ENCODE measurements at regions not wholly inside any gene's neighbourhood (a gene's known extent, or its start where the extent isn't known, plus 50 kb on each side); places are given as distances from the start of the nearest gene placed in this dataset.

DNA sequence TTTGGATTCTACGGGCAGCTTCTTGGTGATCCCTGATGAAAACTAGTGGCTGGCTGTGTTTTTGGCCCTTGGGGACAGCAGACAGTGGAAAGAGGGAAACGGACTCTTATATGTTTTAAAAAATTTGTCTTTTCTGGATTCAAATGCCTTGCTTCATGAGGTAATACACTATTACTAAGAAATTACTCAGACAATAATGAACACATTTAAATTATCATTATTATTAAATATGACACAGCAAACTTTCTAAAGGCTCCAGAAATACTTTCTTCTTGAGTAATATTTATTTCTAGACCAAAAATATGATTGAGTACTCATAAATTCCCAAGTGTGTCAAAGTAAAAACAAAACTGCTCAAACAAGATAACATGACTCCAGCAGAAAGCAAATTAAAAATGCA, 520.7 kb upstream of the AADAT start:
- no peak for DNase-seq (ENCODE audit: low read depth, low spot score)
- TF ChIP-seq, protein P1, sequence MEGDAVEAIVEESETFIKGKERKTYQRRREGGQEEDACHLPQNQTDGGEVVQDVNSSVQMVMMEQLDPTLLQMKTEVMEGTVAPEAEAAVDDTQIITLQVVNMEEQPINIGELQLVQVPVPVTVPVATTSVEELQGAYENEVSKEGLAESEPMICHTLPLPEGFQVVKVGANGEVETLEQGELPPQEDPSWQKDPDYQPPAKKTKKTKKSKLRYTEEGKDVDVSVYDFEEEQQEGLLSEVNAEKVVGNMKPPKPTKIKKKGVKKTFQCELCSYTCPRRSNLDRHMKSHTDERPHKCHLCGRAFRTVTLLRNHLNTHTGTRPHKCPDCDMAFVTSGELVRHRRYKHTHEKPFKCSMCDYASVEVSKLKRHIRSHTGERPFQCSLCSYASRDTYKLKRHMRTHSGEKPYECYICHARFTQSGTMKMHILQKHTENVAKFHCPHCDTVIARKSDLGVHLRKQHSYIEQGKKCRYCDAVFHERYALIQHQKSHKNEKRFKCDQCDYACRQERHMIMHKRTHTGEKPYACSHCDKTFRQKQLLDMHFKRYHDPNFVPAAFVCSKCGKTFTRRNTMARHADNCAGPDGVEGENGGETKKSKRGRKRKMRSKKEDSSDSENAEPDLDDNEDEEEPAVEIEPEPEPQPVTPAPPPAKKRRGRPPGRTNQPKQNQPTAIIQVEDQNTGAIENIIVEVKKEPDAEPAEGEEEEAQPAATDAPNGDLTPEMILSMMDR (IDR thresholded peaks at IDR 0.05; ENCODE audit: low read depth, low read length) = no peak
- H3K4me3 ChIP-seq (ENCODE audit: low read depth, low read length) = no peak overlapping the region
- in situ Hi-C loops (cut with HindIII; ENCODE audit: low sequenced_read_pairs) = no loop called here

DNA sequence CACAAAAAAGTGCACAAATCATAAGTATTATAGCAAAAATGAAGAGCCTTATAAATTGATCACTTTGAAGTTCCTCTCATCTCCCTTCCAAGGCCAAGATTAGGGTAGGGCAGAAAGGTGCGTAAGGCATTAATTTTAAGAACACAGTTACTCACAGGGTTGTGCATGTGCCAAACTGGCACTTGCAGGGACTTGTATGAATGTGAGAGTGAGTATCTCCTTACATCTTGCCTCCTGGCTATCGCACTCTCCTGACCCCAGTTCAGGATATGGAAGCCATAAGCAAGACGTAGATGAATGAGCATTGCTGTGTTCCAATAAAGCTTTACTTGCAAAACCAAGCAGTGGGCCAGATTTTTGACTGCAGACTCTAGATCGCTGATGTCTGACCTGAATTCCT, 510.1 kb upstream of the AADAT start:
- no peak for DNase-seq (ENCODE audit: low read depth, low spot score)
- no peak overlapping the region for H3K4me3 ChIP-seq (ENCODE audit: low read depth, low read length)
- TF ChIP-seq, protein P1 (IDR thresholded peaks at IDR 0.05; ENCODE audit: low read depth, low read length) = no peak
- in situ Hi-C loops (cut with HindIII; ENCODE audit: low sequenced_read_pairs) = no loop called here

DNA sequence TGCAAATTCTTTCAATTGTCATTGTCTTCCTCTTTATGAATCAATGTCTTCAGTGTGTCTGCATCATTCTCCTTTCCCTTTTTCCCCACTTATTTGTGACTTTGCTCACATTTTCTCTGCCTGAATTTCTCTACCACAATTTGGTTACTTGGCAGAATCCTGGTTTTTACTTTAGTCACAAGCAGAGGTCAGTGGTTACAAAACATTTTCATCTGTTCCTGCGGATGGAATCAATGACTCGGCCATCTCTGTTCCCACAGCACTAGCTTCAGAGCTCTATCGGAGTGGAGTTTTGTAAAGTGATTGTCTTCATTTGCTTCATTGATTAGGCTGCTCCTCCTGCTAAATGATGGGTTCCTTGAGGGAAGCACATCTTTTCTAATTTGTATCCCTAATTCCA, 501.3 kb upstream of the AADAT start:
- DNase-seq (ENCODE audit: low read depth, low spot score) = no peak
- TF ChIP-seq, protein P1 (IDR thresholded peaks at IDR 0.05; ENCODE audit: low read depth, low read length) = no peak
- in situ Hi-C loops (cut with HindIII; ENCODE audit: low sequenced_read_pairs) = no loop called here
- H3K4me3 ChIP-seq (ENCODE audit: low read depth, low read length) = no peak overlapping the region

DNA sequence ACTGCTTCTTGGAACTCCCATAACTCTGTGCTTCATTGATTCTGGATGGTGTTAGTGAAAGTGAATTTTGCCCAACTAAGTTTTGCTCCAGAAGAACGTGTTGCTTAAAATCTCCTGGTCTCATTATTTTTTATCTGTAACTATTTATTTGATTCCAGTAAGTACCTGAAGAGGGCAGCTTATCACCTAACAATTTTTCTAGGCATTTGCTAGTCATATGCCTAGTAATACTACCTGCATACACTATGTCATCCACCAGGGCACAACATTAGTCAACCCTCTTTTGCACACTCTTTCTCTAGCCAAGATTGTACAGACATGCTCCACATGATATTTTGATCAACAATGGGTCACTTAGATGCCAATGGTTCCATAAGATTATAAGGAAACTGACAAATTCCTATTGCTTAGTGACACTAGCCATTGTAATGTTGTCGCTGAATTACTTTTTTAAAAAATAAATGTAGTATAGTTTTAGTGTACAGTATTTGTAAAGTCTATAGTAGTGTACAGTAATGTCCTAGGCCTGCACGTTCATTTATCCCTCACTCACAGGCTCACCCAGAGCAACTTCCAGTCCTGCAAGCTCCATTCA, 499.9 kb upstream of the AADAT start:
- TF ChIP-seq, protein P1 (IDR thresholded peaks at IDR 0.05; ENCODE audit: low read depth, low read length) = peak; percentile 15
- no peak overlapping the region for H3K4me3 ChIP-seq (ENCODE audit: low read depth, low read length)
- in situ Hi-C loops (cut with HindIII; ENCODE audit: low sequenced_read_pairs) = no loop called here
- DNase-seq (ENCODE audit: low read depth, low spot score) = peak; percentile 25

DNA sequence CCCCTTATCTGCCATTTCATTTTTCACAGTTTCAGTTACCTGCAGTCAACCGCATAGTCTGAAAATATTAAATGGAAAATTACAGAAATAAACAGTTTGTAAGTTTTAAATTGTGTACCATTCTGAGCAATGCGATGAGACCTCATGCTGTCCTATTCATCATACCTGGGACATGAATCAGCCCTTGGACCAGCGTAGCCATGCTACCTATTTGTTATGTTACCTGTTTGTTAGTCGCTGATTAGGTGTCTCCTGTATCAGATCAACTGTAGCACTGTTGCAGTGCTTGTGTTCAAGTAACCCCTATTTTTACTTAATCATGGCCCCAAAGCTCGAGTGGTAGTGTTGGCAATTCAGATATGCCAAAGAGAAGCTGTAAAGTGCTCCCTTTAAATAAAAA, 492.2 kb upstream of the AADAT start:
- H3K4me3 ChIP-seq (ENCODE audit: low read depth, low read length) = no peak overlapping the region
- DNase-seq (ENCODE audit: low read depth, low spot score) = no peak
- in situ Hi-C loops (cut with HindIII; ENCODE audit: low sequenced_read_pairs) = no loop called here
- TF ChIP-seq, protein P1 (IDR thresholded peaks at IDR 0.05; ENCODE audit: low read depth, low read length) = no peak

DNA sequence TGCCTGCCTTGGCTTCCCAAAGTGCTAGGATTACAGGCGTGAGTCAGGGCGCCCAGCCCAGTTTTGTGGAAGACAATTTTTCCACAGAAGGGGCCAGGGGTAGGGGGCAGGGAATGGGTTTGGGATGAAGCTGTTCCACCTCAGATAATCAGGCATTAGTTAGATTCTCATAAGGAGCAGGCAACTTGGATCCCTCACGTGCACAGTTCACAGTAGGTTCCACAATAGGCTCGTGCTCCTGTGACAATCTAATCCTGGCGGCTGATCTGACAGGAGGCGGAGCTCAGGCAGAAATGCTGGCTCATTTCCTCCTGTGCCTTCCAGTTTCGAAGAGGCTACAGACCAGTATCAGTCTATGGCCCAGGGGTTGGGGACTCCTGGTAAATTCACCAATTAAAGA, 491.6 kb upstream of the AADAT start:
- TF ChIP-seq, protein P1 (IDR thresholded peaks at IDR 0.05; ENCODE audit: low read depth, low read length) = no peak
- in situ Hi-C loops (cut with HindIII; ENCODE audit: low sequenced_read_pairs) = no loop called here
- no peak for DNase-seq (ENCODE audit: low read depth, low spot score)

DNA sequence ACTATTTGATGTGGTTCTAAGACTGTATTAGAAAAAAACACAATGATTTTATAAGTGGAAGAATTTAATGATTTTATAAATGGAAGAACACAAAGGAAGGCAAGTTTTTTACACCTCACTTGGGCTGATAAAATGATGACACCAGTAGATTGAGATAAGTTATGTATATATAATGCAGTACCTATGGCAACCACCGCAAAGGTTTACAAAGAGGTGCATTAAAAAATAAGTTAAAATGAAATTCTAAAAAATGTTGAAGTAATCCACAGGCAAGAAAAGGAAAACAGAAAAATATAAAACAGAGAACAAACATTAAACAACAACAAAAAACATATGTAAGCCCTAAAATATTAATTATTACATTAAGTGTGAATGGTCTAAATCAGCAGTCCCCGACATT, 490.9 kb upstream of the AADAT start:
- no peak overlapping the region for H3K4me3 ChIP-seq (ENCODE audit: low read depth, low read length)
- TF ChIP-seq, protein P1 (IDR thresholded peaks at IDR 0.05; ENCODE audit: low read depth, low read length) = no peak
- DNase-seq (ENCODE audit: low read depth, low spot score) = no peak
- in situ Hi-C loops (cut with HindIII; ENCODE audit: low sequenced_read_pairs) = no loop called here

More for the DNA sequence above, 491.6 kb upstream of the AADAT start:
- no peak overlapping the region for H3K4me3 ChIP-seq (ENCODE audit: low read depth, low read length)

Data from astrocyte of the spinal cord (primary cell).